GM23338 (cell line): ENCODE measurements at regions not wholly inside any gene's neighbourhood (a gene's known extent, or its start where the extent isn't known, plus 50 kb on each side); places are given as distances from the start of the nearest gene placed in this dataset.

Source experiments
- ATAC-seq: fragments of 200-7000 bp; cut with Tn5 transposase; 3 replicates; pipeline ENCODE4 v1.9.1; 2020
- DNase-seq: peaks from one replicate; pipeline ENCODE4 v3.0.0-alpha.2; 2015; ENCODE audit warnings: low spot score
- H2AFZ ChIP-seq: fragments of 200-600 bp; sonication (generic); 2 replicates; pipeline ENCODE4 v1.8.0; 2016; ENCODE audit warnings: antibody characterized with exemption, mild to moderate bottlenecking, moderate library complexity
- H3F3A ChIP-seq: fragments of 200-600 bp; sonication (generic); replicated peaks from 2 replicates; pipeline ENCODE4 v1.8.0; 2017; ENCODE audit warnings: antibody characterized with exemption, mixed run types, low read depth
- H3K27ac ChIP-seq: fragments of 200-600 bp; sonication (generic); 2 replicates; pipeline ENCODE4 v1.6.1; 2016; ENCODE audit warnings: low read depth
- H3K27me3 ChIP-seq: fragments of 200-600 bp; sonication (generic); 2 replicates; pipeline ENCODE4 v1.8.0; 2016; ENCODE audit warnings: mild to moderate bottlenecking, mixed run types, moderate library complexity; ENCODE audit not compliant: insufficient read depth
- H3K36me3 ChIP-seq: fragments of 200-600 bp; sonication (generic); 2 replicates; pipeline ENCODE4 v1.8.0; 2016; ENCODE audit warnings: mild to moderate bottlenecking; ENCODE audit not compliant: insufficient read depth
- H3K4me1 ChIP-seq: fragments of 200-600 bp; sonication (generic); 2 replicates; pipeline ENCODE4 v1.8.0; 2016; ENCODE audit warnings: mild to moderate bottlenecking, moderate library complexity; ENCODE audit not compliant: insufficient read depth
- H3K4me2 ChIP-seq: fragments of 200-600 bp; sonication (generic); 2 replicates; pipeline ENCODE4 v1.7.1; 2017; ENCODE audit warnings: mixed run types
- H3K4me3 ChIP-seq: fragments of 200-600 bp; sonication (generic); 2 replicates; pipeline ENCODE4 v1.6.1; 2016; ENCODE audit warnings: mixed run types
- H3K79me2 ChIP-seq: fragments of 200-600 bp; sonication (generic); replicated peaks from 2 replicates; pipeline ENCODE4 v1.8.0; 2017; ENCODE audit warnings: mild to moderate bottlenecking; ENCODE audit not compliant: insufficient read depth
- H3K9me2 ChIP-seq: fragments of 200-600 bp; sonication (generic); 2 replicates; pipeline ENCODE4 v1.8.0; 2017; ENCODE audit not compliant: insufficient read depth
- H4K20me1 ChIP-seq: fragments of 200-600 bp; sonication (generic); replicated peaks from 2 replicates; pipeline ENCODE4 v1.8.0; 2017; ENCODE audit warnings: mild to moderate bottlenecking; ENCODE audit not compliant: insufficient read depth
- H3K27ac Mint-ChIP-seq: 2 replicates; pipeline ENCODE4 v1.8.0; 2020; ENCODE audit warnings: inconsistent platforms, mild to moderate bottlenecking, moderate library complexity, mixed read lengths
- H3K27me3 Mint-ChIP-seq: 3 replicates; pipeline ENCODE4 v1.8.0; 2022; ENCODE audit warnings: low read depth, mild to moderate bottlenecking, moderate library complexity, mixed read lengths, inconsistent platforms; ENCODE audit not compliant: insufficient read depth, poor library complexity
- H3K36me3 Mint-ChIP-seq: 3 replicates; pipeline ENCODE4 v1.8.0; 2021; ENCODE audit warnings: low read depth, mild to moderate bottlenecking, inconsistent platforms, moderate library complexity, mixed read lengths
- H3K4me1 Mint-ChIP-seq: 3 replicates; pipeline ENCODE4 v1.8.0; 2020; ENCODE audit warnings: mild to moderate bottlenecking, inconsistent platforms, mixed read lengths
- H3K4me3 Mint-ChIP-seq: 3 replicates; pipeline ENCODE4 v1.8.0; 2021; ENCODE audit warnings: moderate library complexity, mild to moderate bottlenecking, inconsistent platforms, mixed read lengths
- H3K9me3 Mint-ChIP-seq: 3 replicates; pipeline ENCODE4 v1.8.0; 2020; ENCODE audit warnings: moderate library complexity, mild to moderate bottlenecking, inconsistent platforms, mixed read lengths
- EZH2 ChIP-seq: fragments of 200-600 bp; sonication (generic); IDR thresholded peaks from one replicate; pipeline ENCODE4 v1.8.0; 2017; ENCODE audit warnings: antibody characterized with exemption, mild to moderate bottlenecking, low read depth; ENCODE audit not compliant: unreplicated experiment
- EZH2phosphoT487 ChIP-seq: fragments of 200-600 bp; sonication (generic); IDR thresholded peaks from one replicate; pipeline ENCODE4 v1.8.1; 2018; ENCODE audit warnings: antibody characterized with exemption; ENCODE audit not compliant: unreplicated experiment
- NANOG ChIP-seq: IDR thresholded peaks from 2 replicates; pipeline ENCODE4 v1.6.1; 2016; ENCODE audit warnings: antibody characterized with exemption, borderline replicate concordance
- POLR2AphosphoS5 ChIP-seq: IDR thresholded peaks from 2 replicates; pipeline ENCODE4 v1.6.1; 2016; ENCODE audit warnings: antibody characterized with exemption, low read depth
- ZNF114 ChIP-seq: fragments of 250-450 bp; sonication (Bioruptor Pico); IDR thresholded peaks from 2 replicates; pipeline ENCODE4 v1.5.0; 2020; ENCODE audit warnings: mild to moderate bottlenecking, moderate library complexity
- ZNF331 ChIP-seq: fragments of 250-450 bp; sonication (Bioruptor Pico); IDR thresholded peaks from 2 replicates; pipeline ENCODE4 v1.5.0; 2020; ENCODE audit warnings: low read depth, mild to moderate bottlenecking, moderate library complexity
- TF ChIP-seq, protein P1 (sequence below): fragments of 250-450 bp; sonication (Bioruptor Pico); IDR thresholded peaks from 2 replicates; pipeline ENCODE4 v1.5.0; 2020; ENCODE audit warnings: mild to moderate bottlenecking, moderate library complexity
- TF ChIP-seq, protein P2 (sequence below): IDR thresholded peaks from one replicate; pipeline ENCODE4 v1.6.1; 2018; ENCODE audit warnings: antibody characterized with exemption; ENCODE audit not compliant: unreplicated experiment
- TF ChIP-seq, protein P3 (sequence below), 2 experiments: fragments of 200-600 bp in 1 of 2; sonication (generic) in 1 of 2; conservative IDR thresholded peaks; 2 replicates each; pipeline versions ENCODE4 v1.5.1 to v1.6.1; 2016 to 2017; ENCODE audit warnings: antibody characterized with exemption in 2 of 2, low read depth in 2 of 2, mild to moderate bottlenecking in 2 of 2, moderate library complexity in 1 of 2
- TF ChIP-seq, protein P4 (sequence below): IDR thresholded peaks from 2 replicates; pipeline ENCODE4 v1.6.1; 2016; ENCODE audit warnings: antibody characterized with exemption

DNA sequence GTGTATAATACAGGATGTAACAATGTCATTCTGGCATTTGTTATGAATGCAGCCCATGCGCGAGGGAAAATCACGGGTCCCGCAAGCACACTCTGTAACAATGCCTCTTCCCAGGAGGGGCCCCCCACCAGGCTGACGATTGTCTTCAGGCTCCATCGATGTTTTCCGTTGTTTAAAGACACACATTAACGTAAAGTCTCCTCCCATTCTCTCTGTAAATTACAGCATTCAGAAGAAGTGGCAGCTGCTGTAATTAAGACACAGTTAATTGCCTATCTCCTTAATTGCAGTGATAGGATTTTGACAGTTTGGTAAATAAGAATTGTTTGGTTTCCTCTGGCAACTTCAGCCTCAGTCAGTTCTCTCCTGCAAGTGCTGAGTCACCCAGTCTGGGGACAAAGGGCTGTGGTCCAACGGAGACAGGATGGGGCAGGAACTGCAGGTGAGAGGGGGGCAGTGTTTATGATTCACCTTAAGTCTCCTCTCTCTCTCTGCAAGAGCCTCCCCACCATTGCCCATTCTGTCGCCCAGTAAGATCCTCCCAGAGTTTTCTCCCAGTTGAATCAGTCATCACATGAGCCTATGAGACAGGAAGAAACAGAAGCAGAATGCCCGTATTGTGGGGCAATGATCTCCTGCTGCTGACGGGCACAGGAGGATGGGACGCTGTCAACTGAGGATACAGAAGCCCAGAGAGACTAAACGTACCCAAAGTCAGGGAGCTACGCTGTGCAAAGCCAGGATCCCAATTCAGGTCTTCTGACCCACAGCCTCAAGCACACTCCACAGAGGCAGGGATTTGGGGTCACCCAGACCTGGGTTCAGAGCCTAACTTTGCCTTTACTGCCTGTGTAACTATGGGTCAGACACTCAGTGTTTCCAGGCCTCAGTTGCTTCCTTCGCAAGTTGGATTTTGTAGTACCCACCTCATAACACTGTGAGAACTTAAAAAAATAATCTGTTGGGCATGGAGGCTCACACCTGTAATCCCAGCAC is 110.0 kb downstream of the ADSS2 start:
- peak overlapping the region; percentile 17; the same call in 1 of the 3 replicates for H3K4me3 Mint-ChIP-seq
- peaks cover 26% of the 10 kb centered on the region for H3K4me1 Mint-ChIP-seq
- peaks cover 6% of the 10 kb centered on the region for H3K27me3 Mint-ChIP-seq
- peak overlapping the region; percentile 11 for H3K4me2 ChIP-seq
- H3K27me3 ChIP-seq = no peaks in the 10 kb centered on the region
- TF ChIP-seq, protein P1, sequence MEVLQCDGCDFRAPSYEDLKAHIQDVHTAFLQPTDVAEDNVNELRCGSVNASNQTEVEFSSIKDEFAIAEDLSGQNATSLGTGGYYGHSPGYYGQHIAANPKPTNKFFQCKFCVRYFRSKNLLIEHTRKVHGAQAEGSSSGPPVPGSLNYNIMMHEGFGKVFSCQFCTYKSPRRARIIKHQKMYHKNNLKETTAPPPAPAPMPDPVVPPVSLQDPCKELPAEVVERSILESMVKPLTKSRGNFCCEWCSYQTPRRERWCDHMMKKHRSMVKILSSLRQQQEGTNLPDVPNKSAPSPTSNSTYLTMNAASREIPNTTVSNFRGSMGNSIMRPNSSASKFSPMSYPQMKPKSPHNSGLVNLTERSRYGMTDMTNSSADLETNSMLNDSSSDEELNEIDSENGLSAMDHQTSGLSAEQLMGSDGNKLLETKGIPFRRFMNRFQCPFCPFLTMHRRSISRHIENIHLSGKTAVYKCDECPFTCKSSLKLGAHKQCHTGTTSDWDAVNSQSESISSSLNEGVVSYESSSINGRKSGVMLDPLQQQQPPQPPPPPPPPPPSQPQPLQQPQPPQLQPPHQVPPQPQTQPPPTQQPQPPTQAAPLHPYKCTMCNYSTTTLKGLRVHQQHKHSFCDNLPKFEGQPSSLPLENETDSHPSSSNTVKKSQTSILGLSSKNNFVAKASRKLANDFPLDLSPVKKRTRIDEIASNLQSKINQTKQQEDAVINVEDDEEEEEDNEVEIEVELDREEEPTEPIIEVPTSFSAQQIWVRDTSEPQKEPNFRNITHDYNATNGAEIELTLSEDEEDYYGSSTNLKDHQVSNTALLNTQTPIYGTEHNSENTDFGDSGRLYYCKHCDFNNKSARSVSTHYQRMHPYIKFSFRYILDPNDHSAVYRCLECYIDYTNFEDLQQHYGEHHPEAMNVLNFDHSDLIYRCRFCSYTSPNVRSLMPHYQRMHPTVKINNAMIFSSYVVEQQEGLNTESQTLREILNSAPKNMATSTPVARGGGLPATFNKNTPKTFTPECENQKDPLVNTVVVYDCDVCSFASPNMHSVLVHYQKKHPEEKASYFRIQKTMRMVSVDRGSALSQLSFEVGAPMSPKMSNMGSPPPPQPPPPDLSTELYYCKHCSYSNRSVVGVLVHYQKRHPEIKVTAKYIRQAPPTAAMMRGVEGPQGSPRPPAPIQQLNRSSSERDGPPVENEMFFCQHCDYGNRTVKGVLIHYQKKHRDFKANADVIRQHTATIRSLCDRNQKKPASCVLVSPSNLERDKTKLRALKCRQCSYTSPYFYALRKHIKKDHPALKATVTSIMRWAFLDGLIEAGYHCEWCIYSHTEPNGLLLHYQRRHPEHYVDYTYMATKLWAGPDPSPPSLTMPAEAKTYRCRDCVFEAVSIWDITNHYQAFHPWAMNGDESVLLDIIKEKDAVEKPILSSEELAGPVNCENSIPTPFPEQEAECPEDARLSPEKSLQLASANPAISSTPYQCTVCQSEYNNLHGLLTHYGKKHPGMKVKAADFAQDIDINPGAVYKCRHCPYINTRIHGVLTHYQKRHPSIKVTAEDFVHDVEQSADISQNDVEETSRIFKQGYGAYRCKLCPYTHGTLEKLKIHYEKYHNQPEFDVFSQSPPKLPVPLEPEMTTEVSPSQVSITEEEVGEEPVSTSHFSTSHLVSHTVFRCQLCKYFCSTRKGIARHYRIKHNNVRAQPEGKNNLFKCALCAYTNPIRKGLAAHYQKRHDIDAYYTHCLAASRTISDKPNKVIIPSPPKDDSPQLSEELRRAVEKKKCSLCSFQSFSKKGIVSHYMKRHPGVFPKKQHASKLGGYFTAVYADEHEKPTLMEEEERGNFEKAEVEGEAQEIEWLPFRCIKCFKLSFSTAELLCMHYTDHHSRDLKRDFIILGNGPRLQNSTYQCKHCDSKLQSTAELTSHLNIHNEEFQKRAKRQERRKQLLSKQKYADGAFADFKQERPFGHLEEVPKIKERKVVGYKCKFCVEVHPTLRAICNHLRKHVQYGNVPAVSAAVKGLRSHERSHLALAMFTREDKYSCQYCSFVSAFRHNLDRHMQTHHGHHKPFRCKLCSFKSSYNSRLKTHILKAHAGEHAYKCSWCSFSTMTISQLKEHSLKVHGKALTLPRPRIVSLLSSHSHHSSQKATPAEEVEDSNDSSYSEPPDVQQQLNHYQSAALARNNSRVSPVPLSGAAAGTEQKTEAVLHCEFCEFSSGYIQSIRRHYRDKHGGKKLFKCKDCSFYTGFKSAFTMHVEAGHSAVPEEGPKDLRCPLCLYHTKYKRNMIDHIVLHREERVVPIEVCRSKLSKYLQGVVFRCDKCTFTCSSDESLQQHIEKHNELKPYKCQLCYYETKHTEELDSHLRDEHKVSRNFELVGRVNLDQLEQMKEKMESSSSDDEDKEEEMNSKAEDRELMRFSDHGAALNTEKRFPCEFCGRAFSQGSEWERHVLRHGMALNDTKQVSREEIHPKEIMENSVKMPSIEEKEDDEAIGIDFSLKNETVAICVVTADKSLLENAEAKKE (CRISPR knock-in tag) = 0 out of 2 replicates have a peak, but pooled peaks have one; percentile 32
- no peak for TF ChIP-seq ZNF114 (CRISPR knock-in tag)
- TF ChIP-seq, protein P2, sequence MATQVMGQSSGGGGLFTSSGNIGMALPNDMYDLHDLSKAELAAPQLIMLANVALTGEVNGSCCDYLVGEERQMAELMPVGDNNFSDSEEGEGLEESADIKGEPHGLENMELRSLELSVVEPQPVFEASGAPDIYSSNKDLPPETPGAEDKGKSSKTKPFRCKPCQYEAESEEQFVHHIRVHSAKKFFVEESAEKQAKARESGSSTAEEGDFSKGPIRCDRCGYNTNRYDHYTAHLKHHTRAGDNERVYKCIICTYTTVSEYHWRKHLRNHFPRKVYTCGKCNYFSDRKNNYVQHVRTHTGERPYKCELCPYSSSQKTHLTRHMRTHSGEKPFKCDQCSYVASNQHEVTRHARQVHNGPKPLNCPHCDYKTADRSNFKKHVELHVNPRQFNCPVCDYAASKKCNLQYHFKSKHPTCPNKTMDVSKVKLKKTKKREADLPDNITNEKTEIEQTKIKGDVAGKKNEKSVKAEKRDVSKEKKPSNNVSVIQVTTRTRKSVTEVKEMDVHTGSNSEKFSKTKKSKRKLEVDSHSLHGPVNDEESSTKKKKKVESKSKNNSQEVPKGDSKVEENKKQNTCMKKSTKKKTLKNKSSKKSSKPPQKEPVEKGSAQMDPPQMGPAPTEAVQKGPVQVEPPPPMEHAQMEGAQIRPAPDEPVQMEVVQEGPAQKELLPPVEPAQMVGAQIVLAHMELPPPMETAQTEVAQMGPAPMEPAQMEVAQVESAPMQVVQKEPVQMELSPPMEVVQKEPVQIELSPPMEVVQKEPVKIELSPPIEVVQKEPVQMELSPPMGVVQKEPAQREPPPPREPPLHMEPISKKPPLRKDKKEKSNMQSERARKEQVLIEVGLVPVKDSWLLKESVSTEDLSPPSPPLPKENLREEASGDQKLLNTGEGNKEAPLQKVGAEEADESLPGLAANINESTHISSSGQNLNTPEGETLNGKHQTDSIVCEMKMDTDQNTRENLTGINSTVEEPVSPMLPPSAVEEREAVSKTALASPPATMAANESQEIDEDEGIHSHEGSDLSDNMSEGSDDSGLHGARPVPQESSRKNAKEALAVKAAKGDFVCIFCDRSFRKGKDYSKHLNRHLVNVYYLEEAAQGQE = no peak
- no peak for TF ChIP-seq EZH2
- TF ChIP-seq EZH2phosphoT487 = no peak
- peak; percentile 29; the same call in 1 of the 2 replicates for TF ChIP-seq NANOG
- TF ChIP-seq, protein P3, sequence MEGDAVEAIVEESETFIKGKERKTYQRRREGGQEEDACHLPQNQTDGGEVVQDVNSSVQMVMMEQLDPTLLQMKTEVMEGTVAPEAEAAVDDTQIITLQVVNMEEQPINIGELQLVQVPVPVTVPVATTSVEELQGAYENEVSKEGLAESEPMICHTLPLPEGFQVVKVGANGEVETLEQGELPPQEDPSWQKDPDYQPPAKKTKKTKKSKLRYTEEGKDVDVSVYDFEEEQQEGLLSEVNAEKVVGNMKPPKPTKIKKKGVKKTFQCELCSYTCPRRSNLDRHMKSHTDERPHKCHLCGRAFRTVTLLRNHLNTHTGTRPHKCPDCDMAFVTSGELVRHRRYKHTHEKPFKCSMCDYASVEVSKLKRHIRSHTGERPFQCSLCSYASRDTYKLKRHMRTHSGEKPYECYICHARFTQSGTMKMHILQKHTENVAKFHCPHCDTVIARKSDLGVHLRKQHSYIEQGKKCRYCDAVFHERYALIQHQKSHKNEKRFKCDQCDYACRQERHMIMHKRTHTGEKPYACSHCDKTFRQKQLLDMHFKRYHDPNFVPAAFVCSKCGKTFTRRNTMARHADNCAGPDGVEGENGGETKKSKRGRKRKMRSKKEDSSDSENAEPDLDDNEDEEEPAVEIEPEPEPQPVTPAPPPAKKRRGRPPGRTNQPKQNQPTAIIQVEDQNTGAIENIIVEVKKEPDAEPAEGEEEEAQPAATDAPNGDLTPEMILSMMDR (conservative IDR thresholded peaks at IDR 0.05; ENCODE audit: low read depth in 2 of 2) = no peak
- TF ChIP-seq ZNF331 (CRISPR knock-in tag) = 0 out of 2 replicates have a peak, but pooled peaks have one; percentile 19
- TF ChIP-seq, protein P4, sequence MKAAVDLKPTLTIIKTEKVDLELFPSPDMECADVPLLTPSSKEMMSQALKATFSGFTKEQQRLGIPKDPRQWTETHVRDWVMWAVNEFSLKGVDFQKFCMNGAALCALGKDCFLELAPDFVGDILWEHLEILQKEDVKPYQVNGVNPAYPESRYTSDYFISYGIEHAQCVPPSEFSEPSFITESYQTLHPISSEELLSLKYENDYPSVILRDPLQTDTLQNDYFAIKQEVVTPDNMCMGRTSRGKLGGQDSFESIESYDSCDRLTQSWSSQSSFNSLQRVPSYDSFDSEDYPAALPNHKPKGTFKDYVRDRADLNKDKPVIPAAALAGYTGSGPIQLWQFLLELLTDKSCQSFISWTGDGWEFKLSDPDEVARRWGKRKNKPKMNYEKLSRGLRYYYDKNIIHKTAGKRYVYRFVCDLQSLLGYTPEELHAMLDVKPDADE = no peak
- TF ChIP-seq POLR2AphosphoS5 = no peak
- peak overlapping the region; percentile 88 for H2AFZ ChIP-seq
- peaks cover 14% of the 10 kb centered on the region for H3K4me1 ChIP-seq
- no peaks in the 10 kb centered on the region for H3K9me2 ChIP-seq
- peak overlapping the region; percentile 95 for H3K27ac Mint-ChIP-seq
- H3K79me2 ChIP-seq = no peaks in the 10 kb centered on the region
- no peaks in the 10 kb centered on the region for H3F3A ChIP-seq
- H3K9me3 Mint-ChIP-seq = no peaks in the 10 kb centered on the region
- H3K36me3 Mint-ChIP-seq = no peaks in the 10 kb centered on the region
- H4K20me1 ChIP-seq = no peaks in the 10 kb centered on the region
- H3K27ac ChIP-seq = peak overlapping the region; percentile 78
- ATAC-seq (peak; percentile 92), DNase-seq (peak; percentile 79)
- no peaks in the 10 kb centered on the region for H3K36me3 ChIP-seq
- no peak overlapping the region; the same call in 1 of the 2 replicates for H3K4me3 ChIP-seq
